Stimulated activated CD8-positive, alpha-beta memory T cell treated with anti-CD3 and anti-CD28 coated beads, Interleukin-4, amount 100 ng/mL, for 48 hours (primary cell): ENCODE measurements at regions not wholly inside any gene's neighbourhood (a gene's known extent, or its start where the extent isn't known, plus 50 kb on each side); places are given as distances from the start of the nearest gene placed in this dataset.
"Not testable (repeated sequence)": the region's sequence is repeated elsewhere in the genome, so short reads cannot be mapped to it uniquely, and the experiment has no call there.

Experiments
- DNase-seq: peaks from one replicate; pipeline ENCODE4 v3.0.0-alpha.2; 2020

DNA sequence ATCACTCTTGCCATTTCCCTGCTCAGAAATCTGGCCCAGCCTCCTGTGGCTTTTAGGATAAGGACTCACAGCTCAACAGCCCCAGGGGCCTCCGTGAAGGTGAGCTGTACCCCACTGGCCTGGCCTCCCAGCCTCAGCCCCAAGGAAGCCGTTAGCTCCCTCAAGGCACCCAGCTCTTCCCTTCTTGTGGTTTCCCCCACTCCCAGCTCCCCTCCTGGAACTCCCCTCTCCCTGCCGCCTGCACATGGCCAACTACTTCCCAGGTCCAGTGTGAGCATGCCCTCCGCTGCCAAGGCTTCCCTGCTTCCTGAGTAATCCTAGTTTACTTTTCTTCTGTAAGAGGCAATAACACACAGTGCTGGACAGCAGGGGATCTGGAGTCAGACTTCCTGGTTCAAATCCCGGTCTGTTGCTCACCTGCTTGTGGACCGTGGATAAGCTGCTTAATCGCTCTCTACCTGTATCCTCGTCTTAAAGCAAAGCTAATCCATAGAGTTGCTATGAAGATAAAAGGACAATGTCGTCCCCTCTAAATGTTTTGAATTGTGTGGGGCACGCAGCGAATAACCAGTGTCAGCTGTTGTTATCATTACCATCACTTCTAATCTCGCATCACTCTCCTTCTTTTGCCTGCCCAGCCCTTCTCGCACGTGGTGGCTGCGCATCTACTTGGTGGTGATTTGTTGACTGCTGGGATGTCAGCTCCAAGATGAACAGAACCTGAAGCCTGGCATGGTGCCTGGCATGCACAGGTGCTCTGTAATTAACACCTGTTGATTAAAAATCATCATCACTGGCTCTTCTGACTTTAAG lies 86.6 kb downstream of the C5orf15 start:
- DNase-seq = no peak

DNA sequence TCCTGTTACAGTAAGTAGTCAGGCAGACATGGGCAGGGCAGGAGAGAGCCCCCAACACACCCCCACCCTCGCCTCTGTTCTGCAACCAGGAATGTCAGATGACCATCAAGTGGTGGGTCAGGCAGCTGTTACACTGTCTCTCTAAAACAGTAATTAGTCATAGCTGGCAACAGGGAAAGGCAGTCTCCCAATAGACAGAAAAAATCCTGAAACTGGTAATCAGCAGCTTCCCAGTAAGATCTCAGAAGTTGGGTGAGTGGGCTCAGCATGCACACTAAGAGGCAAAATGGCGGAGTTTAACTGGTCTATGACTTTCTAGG lies 90.2 kb downstream of the C5orf15 start:
- DNase-seq = no peak

DNA sequence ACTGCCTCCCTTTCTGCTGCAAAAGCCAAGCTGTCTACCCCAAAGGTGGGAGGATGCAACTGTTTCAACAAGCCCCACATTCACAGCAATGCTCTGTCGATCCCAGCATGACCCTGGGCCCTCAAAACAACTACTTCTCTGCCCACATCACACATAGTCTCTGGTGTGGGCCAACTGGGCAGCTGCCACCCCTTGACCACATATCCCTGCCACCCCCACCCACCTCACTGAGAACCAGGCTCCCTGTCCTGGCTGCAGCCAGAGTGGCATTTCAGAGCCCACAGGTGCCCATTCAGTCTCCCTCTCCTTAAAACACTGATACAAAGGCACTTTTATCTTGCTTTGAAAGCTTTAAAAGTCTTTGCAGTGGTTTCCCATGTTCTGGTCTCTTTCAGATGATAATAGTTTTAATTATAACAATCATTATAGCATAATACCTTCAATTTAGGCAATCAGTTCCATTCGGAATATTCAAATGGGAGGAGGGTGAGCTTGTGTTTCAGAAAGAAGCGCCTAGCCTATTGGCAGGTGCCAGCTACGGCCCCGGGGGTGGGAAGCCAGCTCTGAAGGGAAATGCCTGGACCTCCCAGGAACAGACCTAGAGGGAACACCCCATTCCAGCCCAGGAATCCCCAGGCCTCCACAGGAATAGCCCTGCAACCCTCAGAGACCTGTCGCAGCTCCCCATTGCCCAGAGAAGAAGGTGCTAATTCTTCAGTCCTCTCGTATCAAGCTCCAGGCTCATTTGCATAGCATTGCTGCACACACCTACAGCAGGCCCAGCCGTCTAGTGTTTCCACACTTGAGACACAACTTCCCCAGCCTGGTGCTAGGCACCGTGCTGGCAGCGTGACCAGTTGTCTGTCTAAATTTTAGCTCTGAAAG lies 90.8 kb downstream of the C5orf15 start:
- no peak for DNase-seq

DNA sequence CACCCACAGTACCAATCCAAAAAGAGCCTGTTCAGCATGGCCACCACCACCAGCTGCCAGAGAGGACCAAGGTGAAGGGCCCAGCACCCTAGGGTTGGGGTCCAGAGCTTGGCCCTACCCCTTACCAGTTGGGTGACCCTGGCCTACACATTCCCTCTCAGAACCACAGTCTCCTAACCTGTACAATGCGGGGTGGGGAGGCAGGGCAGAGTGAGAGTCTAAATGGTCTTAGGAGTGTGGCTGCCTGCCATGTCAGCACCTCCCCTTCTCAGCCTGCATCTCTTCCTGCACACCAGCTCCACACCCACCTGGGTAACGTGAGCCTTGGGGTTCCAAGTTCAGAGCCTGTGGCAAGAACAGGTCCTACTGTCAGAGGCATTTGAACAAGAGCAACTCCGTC lies 92.2 kb downstream of the C5orf15 start:
- DNase-seq = no peak

DNA sequence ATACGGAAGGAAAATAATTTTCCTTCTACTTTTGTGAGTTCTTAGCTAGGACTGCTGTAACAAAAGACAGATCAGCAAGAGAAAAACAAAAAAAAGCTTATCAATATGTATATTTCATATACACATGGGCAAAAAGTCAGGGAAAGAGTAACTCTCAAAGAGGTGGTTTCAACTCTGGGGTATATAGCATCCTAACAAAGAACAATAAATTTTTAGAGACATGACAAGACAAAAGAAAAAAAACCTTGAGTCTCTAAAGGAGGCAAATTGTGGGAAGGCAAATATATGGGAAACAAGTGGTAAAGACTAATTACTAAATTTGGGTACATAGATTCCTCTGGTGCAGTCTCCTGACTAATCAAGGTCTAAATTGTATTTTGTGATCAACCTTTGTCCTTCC lies 93.2 kb downstream of the C5orf15 start:
- no peak for DNase-seq

DNA sequence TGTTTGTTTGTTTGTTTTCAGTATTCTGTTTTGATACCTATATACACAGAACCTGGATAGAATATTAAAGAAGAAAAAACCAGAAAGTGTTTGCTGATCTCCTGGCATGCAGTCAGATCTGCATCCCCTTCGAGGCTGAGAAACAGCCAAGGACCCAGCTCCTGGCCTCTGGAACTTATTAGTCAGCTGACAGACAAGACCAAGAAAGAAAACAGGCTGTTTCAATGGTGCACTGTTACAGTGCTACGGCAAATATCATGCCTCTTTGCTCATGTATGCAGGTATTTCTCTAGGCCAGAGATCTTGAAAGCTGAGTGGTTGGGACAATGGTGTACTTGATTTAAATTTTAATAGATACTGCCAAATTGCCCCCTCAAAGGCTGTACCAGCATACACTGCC lies 95.0 kb downstream of the C5orf15 start:
- DNase-seq = no peak

DNA sequence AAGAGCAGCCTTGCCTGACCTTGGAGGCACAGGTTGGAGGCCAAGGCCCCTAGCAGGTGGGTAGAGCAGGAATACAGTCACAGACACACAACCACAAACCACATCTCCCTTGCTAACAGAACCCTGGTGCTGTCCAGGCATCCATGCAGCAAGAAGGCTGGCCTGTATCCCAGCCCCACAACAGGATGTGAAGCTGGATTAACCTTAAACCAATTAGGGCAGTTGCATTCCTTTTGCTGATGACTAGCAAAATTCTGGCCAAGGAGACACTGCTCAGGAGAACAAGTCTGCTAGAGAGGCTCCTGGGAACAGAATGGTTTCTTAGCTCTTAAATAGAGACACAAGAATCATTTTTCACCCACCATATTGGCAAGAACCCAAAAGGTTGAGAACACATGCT lies 97.8 kb downstream of the C5orf15 start:
- no peak for DNase-seq

DNA sequence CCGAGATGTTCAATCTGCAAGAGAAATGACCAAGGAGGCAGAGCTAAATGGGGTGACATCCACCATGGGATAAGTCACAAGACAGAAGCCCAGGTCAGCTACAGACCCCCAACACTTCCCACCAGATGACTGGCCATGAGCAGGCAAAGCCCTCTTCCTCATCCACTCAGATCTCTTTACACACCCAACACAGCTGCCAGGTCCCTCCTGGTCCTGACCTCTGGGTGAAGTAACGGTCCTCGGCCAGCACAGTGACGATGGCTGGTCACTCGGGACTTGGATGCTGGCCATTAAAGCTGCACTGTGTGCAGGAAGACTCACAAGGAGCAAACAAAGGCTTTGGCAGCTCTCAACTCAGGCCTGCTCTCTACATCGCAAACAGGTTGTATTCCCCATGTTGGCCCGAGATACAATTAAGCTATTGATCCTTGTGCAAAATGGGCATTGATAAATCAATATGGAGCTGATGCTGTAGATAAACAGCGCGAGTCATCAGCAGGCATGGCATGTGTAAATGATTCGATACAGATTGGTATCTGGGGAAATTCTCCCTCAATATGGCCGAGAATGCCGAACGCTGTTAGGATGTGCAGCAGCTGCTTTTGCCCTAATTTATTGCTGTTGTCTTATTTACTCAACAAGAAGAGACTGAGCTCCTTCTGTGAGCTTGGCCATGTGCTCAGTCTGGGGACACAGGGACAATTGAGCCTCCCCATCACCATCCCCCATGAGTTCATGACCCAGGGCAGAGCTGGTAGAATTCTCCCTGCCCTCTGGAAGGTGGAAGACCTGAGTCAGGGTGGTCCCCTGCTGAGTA lies 98.7 kb downstream of the C5orf15 start:
- DNase-seq = no peak

DNA sequence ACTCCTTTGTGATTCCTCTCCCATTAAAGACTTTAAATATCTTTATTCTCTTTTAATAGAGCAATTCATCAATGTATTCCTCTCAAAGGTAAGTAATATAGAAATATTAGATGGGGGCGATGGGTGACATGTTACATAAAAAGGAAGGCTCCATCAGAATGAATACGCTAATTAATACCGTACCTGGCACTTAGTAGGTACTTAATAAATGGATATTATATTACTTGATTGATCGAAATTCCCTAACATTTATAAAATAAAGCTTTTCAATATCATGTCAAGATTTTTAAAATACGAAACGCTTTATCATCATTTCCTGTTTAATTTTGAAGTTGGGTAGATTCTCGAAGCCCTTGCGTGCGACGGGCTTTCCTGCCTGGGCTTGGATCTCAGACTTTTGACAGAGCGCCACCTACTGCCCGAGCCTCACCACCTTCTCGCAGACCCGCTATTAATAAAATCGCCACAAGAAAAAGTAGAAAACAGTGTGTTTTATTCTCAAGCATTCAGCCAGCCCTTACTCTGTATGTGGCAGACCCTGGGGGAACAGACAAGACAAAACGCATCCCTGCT lies 99.4 kb downstream of the C5orf15 start:
- peak; percentile 86 for DNase-seq

DNA sequence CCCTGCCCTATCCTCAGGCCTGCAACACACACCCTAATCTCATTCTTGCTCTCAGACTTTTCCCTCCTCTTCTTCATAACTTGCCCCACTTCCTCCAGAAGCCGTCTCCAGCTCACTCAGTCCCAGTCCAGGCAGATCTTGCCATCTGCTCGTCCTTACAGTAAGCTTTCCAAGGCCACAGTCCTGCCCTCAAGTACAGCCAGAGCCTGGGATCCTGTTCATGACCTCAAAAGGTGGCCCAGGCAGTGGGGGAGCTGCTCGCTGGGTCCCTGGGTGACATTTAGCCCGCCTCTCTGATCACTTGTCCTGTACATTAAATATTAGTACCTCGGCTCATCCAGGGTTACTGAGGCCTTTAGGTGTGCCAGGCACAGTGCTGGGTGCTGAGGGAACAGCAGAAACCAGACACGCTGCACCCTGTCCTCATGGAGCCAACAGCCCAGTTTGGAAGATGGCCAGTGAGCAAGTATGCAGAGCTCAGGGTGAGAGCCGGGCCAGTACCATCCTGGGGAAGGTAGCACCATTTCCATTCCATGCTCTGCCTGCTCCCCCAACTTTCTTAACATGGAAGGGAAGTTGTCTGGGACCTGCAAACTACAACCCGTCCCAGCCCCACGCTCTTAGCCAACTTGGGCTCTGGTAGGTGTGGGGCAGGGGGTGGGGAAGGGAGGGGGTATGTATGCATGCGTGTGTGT lies 100.4 kb downstream of the C5orf15 start:
- no peak for DNase-seq

DNA sequence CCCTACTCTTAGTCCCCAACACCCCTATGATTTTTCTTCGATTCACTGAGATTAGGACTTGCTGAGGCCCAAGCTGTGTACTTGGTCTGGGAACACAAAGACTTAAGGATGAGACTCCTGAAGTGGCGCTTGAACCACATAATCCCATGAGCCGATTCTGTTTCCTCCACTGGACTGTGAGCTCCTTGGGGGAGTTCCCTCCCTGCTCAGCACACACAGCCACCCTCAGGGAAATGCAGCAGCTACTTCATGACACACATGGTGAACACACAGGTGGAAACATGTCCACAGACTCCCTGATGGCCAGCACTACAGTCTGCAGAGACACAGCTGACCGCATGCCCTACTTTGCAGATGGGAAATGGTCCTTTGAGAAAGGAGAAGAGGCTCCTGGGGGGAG lies 101.1 kb downstream of the C5orf15 start:
- DNase-seq = no peak

DNA sequence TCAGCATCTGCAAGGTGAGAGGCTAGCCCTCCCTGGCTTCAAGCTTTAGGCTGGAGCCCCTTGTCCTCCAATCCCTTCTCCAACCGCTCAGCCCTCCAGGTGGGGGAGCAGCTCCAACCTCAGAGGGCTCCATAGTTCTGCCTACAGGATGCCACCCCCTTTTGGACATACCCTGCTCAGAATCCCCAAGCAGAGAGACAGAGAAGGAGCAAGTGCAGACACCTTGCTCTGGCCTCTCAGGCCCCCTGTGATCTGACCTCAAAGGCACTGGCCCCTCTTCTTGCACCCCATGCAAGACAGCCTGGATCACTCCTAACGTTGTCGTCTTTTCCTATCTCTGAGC lies 101.6 kb downstream of the C5orf15 start:
- no peak for DNase-seq

DNA sequence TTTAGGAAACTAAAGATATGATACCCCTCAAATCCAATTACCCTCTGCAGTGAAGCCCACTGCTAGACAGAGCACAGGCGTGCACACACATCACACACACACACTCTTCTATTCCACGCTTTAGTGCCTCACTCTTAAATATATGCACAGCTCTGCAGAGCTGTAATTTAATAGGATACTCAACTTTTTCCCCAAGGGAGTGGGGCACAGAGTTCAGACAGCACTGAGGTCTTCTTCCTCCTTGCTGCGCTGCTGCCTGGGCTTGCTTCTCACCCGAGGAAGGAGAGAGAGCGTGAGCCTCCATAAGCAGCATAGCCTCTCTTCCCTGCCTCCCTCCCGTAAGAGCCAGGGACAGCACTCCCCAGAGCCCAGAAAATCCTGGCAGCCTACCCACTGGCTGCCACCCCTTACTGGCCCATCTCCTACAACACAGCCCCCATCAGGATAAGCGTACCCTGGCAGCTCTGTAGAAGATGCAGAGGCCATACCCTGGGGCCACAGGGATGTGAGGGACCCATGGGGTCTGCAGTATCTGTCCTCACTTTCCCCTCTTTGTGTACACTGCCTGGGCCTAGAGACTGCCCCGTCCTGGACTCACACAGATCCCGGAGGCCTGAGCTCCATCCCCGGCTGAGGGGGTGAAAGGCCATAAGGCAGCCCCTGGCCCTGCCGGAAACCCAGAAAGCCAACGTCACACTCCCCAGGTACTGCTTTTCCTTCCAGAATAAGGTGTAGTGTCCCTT lies 102.1 kb downstream of the C5orf15 start:
- DNase-seq = no peak

DNA sequence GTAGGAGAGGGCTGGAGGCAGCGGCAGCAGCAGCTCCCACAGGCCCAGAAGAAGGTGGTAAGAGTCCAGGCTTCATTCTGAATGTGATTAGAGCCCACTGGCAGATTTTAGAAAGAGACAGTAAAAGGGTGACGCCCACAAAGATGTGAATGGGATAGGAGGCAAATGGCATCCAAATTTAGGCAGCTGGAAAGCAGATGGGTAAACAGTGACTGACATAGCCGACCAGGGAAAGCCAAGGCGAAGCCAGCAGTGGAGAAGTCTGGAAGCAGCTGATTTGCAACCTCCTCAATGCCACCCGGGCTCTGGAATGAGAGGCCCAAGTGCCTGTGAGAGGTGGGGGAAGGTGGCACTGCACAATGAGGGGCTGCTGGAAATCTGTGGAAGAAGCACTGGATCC lies 103.3 kb downstream of the C5orf15 start:
- no peak for DNase-seq

DNA sequence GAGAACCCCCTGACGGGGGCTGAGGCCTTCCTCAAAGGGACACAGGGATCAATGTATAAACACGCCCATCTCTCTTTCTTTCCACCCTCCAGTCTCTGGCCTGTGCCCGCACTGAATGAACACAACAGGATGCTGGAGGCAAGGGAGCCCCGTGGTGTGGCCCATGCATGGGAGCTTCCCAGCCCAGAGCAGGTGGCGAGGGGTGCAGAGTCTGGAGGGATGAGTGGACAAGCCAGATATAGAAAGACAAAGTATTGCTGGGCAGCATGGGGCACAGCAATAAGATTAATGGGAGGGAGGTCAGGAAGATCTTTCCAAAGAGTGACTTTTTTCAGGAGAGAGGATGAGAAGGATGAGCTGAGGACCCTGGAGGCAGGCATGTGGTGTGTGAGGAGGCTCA lies 103.7 kb downstream of the C5orf15 start:
- no peak for DNase-seq

DNA sequence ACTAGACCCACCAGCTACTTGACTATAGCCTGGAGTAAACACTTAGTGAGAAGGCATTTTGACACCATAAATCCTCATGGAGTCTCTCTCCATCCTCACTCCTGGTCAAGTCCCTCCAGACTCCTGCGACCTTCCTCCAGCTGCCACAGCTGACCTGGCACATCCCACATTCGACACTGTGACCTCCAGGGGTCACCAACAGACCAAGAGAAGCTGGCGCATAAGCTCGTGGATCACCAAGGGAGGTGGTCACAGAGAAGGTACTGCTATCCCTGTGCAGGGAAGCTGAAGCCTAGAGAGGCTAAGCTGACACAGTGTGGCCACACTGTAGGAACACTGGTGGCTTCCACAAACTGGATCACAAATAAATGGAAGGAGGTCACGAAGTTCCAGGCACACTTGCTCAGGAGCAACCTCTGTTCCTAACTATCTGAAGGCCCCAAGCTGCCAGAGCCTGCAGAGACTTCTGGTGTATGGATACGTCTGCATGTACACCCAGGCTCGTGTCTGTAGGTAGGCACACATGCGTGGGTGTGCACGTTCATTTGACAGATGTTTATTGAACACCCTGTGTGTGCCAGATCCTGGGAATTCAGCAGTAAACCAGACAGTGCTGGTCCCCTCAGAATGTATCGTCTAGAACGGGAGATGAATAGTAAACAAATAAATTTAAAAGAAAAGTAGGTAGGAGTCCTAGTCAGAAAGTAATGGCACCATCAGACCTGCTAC lies 104.4 kb downstream of the C5orf15 start:
- DNase-seq = no peak

DNA sequence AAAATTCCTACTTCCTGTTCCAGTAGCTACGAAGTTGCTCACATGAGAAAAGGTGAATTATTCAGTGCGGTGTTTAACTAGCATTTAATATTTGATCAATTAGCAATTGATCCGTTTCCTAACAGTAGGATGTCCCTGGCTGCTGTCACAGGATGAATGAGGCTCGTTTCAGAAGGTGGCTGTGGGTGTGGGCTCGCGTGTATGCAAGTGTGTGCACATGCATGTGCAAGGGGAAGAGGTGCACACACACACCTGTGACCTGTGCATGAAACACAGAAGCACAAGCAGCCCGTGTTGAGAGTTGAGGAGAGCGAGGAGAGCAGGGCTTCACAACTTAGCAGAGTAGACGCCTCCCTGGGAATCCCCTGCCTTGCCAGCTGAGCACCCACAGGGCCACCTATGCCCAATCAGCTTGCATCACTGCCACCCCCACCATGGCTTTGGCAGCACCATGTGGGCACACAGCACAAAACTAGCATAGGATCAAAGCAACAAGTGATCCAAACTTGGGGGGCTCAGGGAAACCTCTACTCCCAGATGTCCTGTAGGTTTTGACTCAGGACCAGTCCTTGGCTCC lies 107.2 kb downstream of the C5orf15 start:
- peak; percentile 53 for DNase-seq

DNA sequence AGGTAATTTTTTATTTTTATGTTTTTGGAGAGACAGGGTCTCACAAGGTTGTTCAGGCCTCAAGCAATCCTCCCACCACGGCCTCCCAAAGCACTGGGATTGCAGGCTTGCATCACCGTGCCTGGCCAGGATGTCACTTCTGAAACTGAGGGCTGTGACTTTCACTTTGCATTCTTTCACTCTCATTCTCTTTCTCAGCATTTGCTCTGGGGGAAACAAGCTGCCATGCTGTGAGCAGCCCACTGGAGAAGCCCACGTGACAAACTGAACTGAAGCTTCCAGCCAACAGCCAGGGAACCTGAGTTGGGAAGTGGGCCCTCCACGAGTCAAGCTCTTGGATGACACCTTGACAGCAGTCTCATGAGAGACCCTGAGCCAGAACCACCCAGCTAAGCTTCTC lies 109.4 kb downstream of the C5orf15 start:
- no peak for DNase-seq

DNA sequence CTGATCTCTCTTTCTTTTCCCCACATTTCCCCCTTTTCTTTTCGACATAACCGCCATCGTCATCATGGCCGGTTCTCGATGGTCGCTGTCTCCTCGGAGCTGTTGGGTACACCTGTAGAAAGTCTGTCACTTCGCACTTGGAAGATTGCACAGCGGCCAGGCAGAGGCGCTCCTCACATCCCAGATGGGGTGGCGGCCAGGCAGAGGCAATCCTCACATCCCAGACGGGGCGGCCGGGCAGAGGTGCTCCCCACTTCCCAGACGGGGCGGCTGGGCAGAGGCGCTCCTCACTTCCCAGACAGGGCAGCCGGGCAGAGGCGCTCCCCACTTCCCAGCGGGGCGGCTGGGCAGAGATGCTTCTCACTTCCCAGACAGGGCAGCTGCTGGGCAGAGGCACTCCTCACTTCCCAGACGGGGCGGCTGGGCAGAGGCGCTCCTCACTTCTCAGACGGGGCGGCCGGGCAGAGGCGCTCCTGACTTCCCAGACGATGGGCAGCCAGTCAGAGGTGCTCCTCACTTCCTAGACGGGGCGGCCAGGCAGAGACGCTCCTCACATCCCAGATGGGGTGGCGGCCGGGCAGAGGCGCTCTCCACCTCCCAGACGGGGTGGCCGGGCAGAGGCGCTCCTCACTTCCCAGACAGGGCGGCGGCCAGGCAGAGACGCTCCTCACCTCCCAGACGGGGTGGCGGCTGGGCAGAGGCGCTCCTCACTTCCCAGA lies 110.7 kb downstream of the C5orf15 start:
- not testable (repeated sequence) for DNase-seq

DNA sequence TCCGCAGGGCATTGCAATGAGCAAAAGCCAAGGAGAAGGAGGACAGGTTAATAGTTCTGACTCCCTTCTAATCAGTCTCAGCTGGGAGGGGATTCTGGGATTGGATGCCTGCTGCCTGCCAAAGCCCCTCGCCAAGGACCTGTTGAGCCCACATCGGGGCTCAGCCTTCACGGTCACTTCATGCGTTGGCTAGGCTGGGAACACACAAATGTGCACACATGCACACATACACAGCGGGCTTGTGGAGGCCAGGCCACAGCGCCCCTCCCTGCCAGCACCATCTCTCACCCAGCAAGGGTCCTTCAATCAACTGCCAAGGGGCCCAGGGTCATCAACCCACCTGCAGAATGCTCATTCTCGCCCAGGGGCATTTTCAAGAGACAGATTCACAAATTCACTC lies 113.9 kb downstream of the C5orf15 start:
- DNase-seq = peak; percentile 10
